SK-N-SH (cell line): ENCODE measurements at regions not wholly inside any gene's neighbourhood (a gene's known extent, or its start where the extent isn't known, plus 50 kb on each side); places are given as distances from the start of the nearest gene placed in this dataset.

Experiments used
- CTCF ChIP-seq: fragments of 200-600 bp; sonication (generic); IDR thresholded peaks from 2 replicates; pipeline ENCODE4 v1.6.1; 2017; ENCODE audit warnings: antibody characterized with exemption, mild to moderate bottlenecking, moderate library complexity
- EZH2phosphoT487 ChIP-seq: fragments of 200-600 bp; sonication (generic); IDR thresholded peaks from 2 replicates; pipeline ENCODE4 v1.6.1; 2017; ENCODE audit warnings: low read depth, mixed run types, mild to moderate bottlenecking, antibody characterized with exemption, moderate library complexity, borderline replicate concordance
- FOSL2 ChIP-seq: IDR thresholded peaks from 2 replicates; pipeline ENCODE4 v1.4.0; 2012; ENCODE audit warnings: low read depth, mild to moderate bottlenecking, moderate library complexity, borderline replicate concordance
- GATA2 ChIP-seq: sonication (generic); formaldehyde crosslinking; IDR thresholded peaks from 2 replicates; pipeline ENCODE4 v1.5.0; 2020; ENCODE audit warnings: mild to moderate bottlenecking, missing genetic modification reagents
- MEF2A ChIP-seq: IDR thresholded peaks from 2 replicates; pipeline ENCODE4 v1.4.0; 2012; ENCODE audit warnings: low read depth, borderline replicate concordance
- RAD21 ChIP-seq: IDR thresholded peaks from 2 replicates; pipeline ENCODE4 v1.6.1; 2012; ENCODE audit warnings: mild to moderate bottlenecking, low read length
- RFX5 ChIP-seq: IDR thresholded peaks from 2 replicates; pipeline ENCODE4 v1.6.1; 2012; ENCODE audit warnings: mild to moderate bottlenecking, improper control_type of control experiment, low read length
- SIN3A ChIP-seq: IDR thresholded peaks from 2 replicates; pipeline ENCODE4 v1.6.1; 2012; ENCODE audit warnings: low read depth, mild to moderate bottlenecking, low read length, moderate library complexity, borderline replicate concordance
- SMC3 ChIP-seq: IDR thresholded peaks from 2 replicates; pipeline ENCODE4 v1.6.1; 2012; ENCODE audit warnings: low read depth, low read length, improper control_type of control experiment
- TCF12 ChIP-seq: IDR thresholded peaks from 2 replicates; pipeline ENCODE4 v1.4.0; 2012
- YY1 ChIP-seq: IDR thresholded peaks from 2 replicates; pipeline ENCODE4 v1.4.0; 2012; ENCODE audit warnings: low read depth, mild to moderate bottlenecking
- TF ChIP-seq, protein P1 (sequence below): fragments of 150-350 bp; IDR thresholded peaks from 2 replicates; pipeline ENCODE4 v1.6.1; 2017; ENCODE audit warnings: antibody characterized with exemption, low read length, low read depth, borderline replicate concordance

DNA sequence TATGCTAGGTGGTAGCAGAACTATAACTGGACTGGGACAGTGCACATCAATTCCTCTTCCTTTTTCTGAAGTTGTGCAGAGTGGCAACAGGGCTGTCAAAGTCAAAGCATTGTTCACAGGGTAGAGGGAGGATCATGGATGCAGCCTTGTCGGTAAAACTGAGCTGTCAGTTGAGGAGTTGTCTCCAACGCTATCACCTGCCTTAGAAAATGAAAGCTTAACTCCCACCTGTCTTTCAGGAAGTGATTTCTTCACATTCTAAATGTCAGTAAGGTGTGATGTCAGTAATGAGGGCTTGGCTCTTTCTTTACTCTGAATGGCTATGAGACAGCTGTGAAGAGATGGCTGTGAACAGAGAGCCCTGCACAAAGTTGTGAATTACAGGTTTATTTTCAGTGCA, 66.4 kb upstream of the BANK1 start:
- TF ChIP-seq CTCF (no peak), GATA2 (CRISPR knock-in tag) (no peak), FOSL2 (no peak), RFX5 (no peak), TCF12 (no peak), YY1 (no peak), EZH2phosphoT487 (no peak), SMC3 (no peak), MEF2A (no peak), SIN3A (no peak), RAD21 (no peak)
- TF ChIP-seq, protein P1, sequence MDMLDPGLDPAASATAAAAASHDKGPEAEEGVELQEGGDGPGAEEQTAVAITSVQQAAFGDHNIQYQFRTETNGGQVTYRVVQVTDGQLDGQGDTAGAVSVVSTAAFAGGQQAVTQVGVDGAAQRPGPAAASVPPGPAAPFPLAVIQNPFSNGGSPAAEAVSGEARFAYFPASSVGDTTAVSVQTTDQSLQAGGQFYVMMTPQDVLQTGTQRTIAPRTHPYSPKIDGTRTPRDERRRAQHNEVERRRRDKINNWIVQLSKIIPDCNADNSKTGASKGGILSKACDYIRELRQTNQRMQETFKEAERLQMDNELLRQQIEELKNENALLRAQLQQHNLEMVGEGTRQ, result no peak
